GM10266 (cell line): ENCODE measurements at regions not wholly inside any gene's neighbourhood (a gene's known extent, or its start where the extent isn't known, plus 50 kb on each side); places are given as distances from the start of the nearest gene placed in this dataset.

ENCODE experiments used
- DNase-seq: peaks from one replicate; pipeline ENCODE4 v3.0.0; 2012; ENCODE audit errors: extremely low spot score
- TF ChIP-seq, protein P1 (sequence below): IDR thresholded peaks from 2 replicates; pipeline ENCODE4 v1.5.1; 2012; ENCODE audit warnings: mild to moderate bottlenecking, low read depth; ENCODE audit not compliant: control insufficient read depth, insufficient read depth; ENCODE audit errors: missing control alignments

DNA sequence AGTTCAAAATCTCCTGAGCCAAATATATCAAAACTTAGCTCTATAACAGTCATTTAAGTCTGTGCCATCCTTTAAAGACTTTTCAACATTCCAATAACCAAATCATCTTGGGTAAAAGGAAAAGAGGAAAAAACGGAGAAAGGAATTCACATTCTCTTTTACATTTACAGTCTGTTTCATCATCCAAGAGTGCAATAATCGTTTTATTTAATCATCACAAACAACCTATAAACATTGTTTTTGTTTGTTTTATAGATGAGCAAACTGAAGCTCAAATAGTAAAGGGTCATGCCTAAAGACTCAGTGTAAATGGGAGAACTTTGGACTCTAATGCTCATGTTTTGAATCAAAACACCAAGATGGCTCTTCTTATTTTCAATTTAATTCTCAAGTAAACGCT is 252.3 kb downstream of the TOX3 start:
- DNase-seq: no peak

DNA sequence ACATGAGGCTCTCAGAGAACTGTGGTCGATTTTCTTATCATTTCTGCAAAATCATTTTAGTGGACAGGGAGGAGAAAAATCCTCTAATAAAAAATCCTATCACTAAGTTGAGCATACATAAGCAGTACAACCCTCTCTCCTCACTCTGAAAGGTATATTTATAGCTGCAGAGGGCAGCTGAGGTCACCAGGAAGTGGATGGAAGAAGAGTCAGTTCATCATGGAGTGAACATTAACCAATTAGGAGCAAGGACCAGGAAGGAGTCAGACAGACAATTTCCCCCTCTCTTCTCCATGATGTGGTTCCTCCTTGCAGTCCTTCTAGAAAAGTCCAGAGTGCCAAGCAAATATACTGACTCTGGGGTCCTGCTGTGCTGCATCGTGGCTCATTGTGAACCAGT is 253.7 kb downstream of the TOX3 start:
- DNase-seq: no peak

More for the DNA sequence above, 252.3 kb downstream of the TOX3 start:
- TF ChIP-seq, protein P1, sequence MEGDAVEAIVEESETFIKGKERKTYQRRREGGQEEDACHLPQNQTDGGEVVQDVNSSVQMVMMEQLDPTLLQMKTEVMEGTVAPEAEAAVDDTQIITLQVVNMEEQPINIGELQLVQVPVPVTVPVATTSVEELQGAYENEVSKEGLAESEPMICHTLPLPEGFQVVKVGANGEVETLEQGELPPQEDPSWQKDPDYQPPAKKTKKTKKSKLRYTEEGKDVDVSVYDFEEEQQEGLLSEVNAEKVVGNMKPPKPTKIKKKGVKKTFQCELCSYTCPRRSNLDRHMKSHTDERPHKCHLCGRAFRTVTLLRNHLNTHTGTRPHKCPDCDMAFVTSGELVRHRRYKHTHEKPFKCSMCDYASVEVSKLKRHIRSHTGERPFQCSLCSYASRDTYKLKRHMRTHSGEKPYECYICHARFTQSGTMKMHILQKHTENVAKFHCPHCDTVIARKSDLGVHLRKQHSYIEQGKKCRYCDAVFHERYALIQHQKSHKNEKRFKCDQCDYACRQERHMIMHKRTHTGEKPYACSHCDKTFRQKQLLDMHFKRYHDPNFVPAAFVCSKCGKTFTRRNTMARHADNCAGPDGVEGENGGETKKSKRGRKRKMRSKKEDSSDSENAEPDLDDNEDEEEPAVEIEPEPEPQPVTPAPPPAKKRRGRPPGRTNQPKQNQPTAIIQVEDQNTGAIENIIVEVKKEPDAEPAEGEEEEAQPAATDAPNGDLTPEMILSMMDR: no peak

DNA sequence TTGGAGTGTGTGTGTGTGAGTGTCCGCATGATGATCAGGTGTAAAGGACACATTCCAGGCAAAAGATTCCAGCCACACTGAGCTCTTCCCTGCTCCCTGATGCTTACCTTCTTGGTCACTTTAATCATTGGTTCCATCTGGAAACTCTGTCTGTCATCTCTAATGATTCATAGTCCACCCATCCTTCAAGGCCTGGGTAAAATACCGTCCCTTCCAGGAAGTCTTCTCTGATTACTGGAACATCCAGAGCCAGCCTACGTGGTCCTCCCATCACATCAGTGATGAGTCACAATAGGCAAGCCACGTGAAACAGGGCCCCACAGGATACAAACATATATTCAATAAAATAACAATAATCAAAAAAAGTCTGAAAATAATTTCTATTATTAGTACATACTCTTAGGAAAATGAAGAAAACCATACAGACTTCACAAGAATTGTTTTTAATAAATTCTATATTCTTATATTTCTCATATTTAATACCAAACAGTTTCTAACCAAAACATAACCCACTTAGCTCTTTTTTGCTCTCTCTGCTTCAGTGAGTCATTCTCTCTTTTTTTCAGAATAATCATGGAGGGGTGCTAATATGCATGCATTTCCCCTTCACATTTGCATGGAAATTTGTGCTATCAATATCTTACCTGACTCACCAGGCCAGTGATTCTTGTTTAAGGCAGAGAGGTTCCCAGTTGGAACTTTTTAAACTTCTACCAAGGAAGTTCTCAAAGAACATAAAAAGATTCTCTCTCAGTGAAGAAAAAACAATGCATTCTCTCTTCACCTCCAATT is 263.2 kb downstream of the TOX3 start:
- DNase-seq: no peak
- TF ChIP-seq, protein P1: no peak

More for the DNA sequence above, 253.7 kb downstream of the TOX3 start:
- TF ChIP-seq, protein P1: no peak

DNA sequence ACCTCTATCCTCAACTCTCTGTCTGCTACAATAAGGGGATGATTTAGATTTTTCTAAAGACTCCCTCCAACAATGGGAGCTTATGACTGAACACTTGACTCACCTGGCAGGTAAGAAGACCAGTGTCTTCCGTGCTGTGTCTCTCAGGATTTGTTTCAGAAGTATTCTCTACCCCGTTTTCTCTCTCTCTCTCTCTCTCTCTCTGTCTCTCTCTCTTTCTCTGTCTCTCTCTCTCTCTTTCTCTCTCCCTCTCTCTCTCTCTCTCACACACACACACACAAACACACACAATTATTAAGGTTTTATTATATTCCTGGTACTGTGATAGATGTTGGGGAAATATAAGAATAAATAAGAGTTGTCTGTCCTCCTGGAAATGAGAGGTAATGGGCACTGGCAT is 263.9 kb downstream of the TOX3 start:
- no peak for DNase-seq

DNA sequence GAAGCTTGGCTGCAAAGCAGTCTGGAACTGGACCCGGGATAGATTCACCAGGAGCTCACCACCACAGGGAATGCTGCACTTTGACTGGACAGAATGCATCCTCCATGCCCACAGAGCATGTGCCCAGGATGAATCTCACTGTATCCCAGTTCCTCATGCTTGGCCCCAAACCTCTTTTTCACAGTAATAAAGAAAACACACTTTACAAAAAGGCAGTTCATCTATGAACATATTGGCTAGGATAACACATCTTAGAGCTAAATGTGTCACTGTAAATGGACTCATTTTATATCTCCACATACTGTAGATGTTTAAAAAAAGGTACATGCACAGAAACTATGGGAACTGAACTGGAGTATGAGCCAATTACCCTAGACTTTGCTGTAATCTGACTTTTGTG is 266.9 kb downstream of the TOX3 start:
- TF ChIP-seq, protein P1: no peak
- DNase-seq: no peak

More for the DNA sequence above, 263.9 kb downstream of the TOX3 start:
- TF ChIP-seq, protein P1: no peak

DNA sequence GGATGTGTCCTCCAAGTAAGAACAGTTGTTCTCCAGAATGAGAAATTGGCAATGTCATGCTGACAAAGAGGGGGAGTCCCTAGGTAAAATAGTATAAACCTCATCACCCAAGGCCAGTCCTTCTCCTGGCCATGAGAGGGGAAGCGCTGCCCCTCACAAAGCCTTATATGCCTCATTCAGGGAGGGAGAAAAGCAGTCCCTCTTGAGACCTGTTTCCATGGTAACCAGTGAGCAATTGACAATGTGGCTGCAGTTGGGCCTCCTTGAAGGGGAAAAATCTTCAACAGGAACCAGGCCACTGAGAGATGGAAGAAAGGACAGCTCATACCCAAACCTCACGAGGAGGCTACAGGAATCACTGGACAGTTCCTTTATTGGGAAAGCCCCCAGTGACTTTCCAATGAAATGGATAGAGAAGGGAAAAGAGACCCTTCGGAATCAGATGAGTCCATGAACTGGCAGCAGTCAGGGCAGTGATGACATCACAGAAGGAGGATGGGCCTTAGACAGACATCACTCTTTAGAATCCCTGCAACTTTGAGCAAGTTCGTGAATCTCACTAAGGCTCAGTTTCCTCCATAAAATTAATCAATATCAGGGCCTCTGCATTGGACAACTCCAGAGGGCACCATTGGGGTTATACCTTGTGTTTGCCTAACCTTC is 275.7 kb downstream of the TOX3 start:
- TF ChIP-seq, protein P1: no peak
- DNase-seq: no peak

DNA sequence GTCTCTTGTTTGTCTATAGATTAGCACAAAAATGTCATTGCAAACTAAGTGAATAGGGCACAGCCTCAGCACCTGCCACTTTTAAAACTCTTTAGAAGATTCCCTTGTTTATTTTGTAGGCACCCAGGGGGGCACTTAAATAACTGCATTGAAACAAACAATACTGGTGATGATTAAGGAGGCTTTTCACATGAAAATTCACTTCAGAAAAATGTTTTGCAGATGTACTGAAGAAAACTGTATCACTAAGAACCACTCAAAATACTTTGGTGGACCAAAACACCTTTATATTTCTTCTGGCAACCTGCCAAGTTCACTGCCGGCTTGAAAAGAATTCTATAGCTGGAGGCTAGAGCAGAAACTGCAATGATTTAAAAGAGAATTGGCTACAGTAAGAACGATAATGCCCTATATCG is 281.5 kb downstream of the TOX3 start:
- TF ChIP-seq, protein P1: no peak
- no peak for DNase-seq
